OCI-LY3 (cell line): ENCODE measurements at regions not wholly inside any gene's neighbourhood (a gene's known extent, or its start where the extent isn't known, plus 50 kb on each side); places are given as distances from the start of the nearest gene placed in this dataset.

Experiments
- H2AFZ ChIP-seq: fragments of 200-600, 300-600 bp; shearing (Covaris generic); 2 replicates; pipeline ENCODE4 v1.6.0; 2014; ENCODE audit warnings: antibody characterized with exemption, low read depth, low read length
- H3K27ac ChIP-seq: fragments of 200-600, 300-600 bp; sonication (generic); 2 replicates; pipeline ENCODE4 v1.5.1; 2014; ENCODE audit warnings: mild to moderate bottlenecking, low read length, moderate library complexity, mixed read lengths
- H3K27me3 ChIP-seq: fragments of 200-600, 300-600 bp; sonication (generic); 2 replicates; pipeline ENCODE4 v1.6.1; 2014; ENCODE audit warnings: low read depth, low read length, mixed read lengths
- H3K36me3 ChIP-seq: fragments of 200-600, 300-600 bp; sonication (generic); replicated peaks from 2 replicates; pipeline ENCODE3; 2014; ENCODE audit warnings: low read depth, low read length, mixed read lengths
- H3K4me1 ChIP-seq: fragments of 300-600, 200-600 bp; sonication (generic); 2 replicates; pipeline ENCODE4 v1.6.1; 2014; ENCODE audit warnings: low read length, mixed read lengths
- H3K4me2 ChIP-seq: fragments of 200-600, 300-600 bp; sonication (generic); 2 replicates; pipeline ENCODE4 v1.6.1; 2014; ENCODE audit warnings: low read length, mixed read lengths
- H3K4me3 ChIP-seq: fragments of 300-600, 200-600 bp; sonication (generic); 2 replicates; pipeline ENCODE4 v1.5.1; 2014; ENCODE audit warnings: antibody characterized with exemption, mild to moderate bottlenecking, low read length, moderate library complexity
- H3K79me2 ChIP-seq: fragments of 300-600, 200-600 bp; shearing (Covaris generic); 2 replicates; pipeline ENCODE4 v1.6.1; 2014; ENCODE audit warnings: mild to moderate bottlenecking, low read length, mixed read lengths
- H3K9ac ChIP-seq: fragments of 300-600, 200-600 bp; shearing (Covaris generic); 2 replicates; pipeline ENCODE4 v1.6.0; 2014; ENCODE audit warnings: mild to moderate bottlenecking, low read length, moderate library complexity
- H3K9me3 ChIP-seq: fragments of 200-600, 300-600 bp; shearing (Covaris generic); 2 replicates; pipeline ENCODE4 v1.6.1; 2014; ENCODE audit warnings: low read length, mixed read lengths; ENCODE audit not compliant: insufficient read depth
- H4K20me1 ChIP-seq: fragments of 200-600, 300-600 bp; sonication (generic); 2 replicates; pipeline ENCODE4 v1.6.1; 2016; ENCODE audit warnings: low read length, mixed read lengths; ENCODE audit not compliant: insufficient read depth
- CTCF ChIP-seq: fragments of 200-600, 300-600 bp; sonication (generic); IDR thresholded peaks from 2 replicates; pipeline ENCODE4 v1.5.1; 2014; ENCODE audit warnings: antibody characterized with exemption, low read length, low read depth
- EZH2phosphoT487 ChIP-seq: fragments of 200-600 bp; shearing (Covaris generic); IDR thresholded peaks from 2 replicates; pipeline ENCODE4 v1.6.1; 2018; ENCODE audit warnings: antibody characterized with exemption, mixed run types, low read depth

- TF ChIP-seq EZH2phosphoT487 = no peak
- no peak for TF ChIP-seq CTCF
- Histone ChIP-seq H3K27me3 (no peaks in the 10 kb centered on the region), H3K4me2 (no peak overlapping the region), H4K20me1 (no peaks in the 10 kb centered on the region), H3K79me2 (no peaks in the 10 kb centered on the region), H3K4me1 (no peaks in the 10 kb centered on the region), H3K27ac (no peak overlapping the region), H3K4me3 (no peak overlapping the region), H3K36me3 (peaks cover 3% of the 10 kb centered on the region), H3K9me3 (peaks cover 12% of the 10 kb centered on the region), H3K9ac (no peak overlapping the region), H2AFZ (no peak overlapping the region)
Observed at GRCh38 chr2:66111706-66112105, 323.2 kb upstream of the MEIS1 start.

- no peak overlapping the region for H2AFZ ChIP-seq
- peaks cover 12% of the 10 kb centered on the region for H3K9me3 ChIP-seq
- H3K79me2 ChIP-seq = no peaks in the 10 kb centered on the region
- no peak overlapping the region for H3K27ac ChIP-seq
- H3K9ac ChIP-seq = no peak overlapping the region
- peaks cover 3% of the 10 kb centered on the region for H3K36me3 ChIP-seq
- no peaks in the 10 kb centered on the region for H3K4me1 ChIP-seq
- H3K27me3 ChIP-seq = no peaks in the 10 kb centered on the region
- H3K4me2 ChIP-seq = no peak overlapping the region
- TF ChIP-seq EZH2phosphoT487 (no peak), CTCF (no peak)
- no peaks in the 10 kb centered on the region for H4K20me1 ChIP-seq
- H3K4me3 ChIP-seq = no peak overlapping the region
Observed at GRCh38 chr2:66110608-66111007, 324.3 kb upstream of the MEIS1 start.

GRCh38 chr2:66110086-66110485 lies 324.8 kb upstream of the MEIS1 start:
- no peak for TF ChIP-seq CTCF
- no peak for TF ChIP-seq EZH2phosphoT487
- no peak overlapping the region for H2AFZ ChIP-seq

GRCh38 chr2:66109419-66109818 lies 325.5 kb upstream of the MEIS1 start:
- TF ChIP-seq CTCF (no peak), EZH2phosphoT487 (no peak)
- Histone ChIP-seq H3K27ac (no peak overlapping the region), H3K79me2 (no peaks in the 10 kb centered on the region), H3K9ac (no peak overlapping the region), H3K9me3 (peaks cover 12% of the 10 kb centered on the region), H2AFZ (no peak overlapping the region), H3K4me3 (no peak overlapping the region), H3K4me2 (no peak overlapping the region), H3K4me1 (no peaks in the 10 kb centered on the region), H3K27me3 (no peaks in the 10 kb centered on the region), H4K20me1 (no peaks in the 10 kb centered on the region), H3K36me3 (peaks cover 3% of the 10 kb centered on the region)

More at GRCh38 chr2:66110086-66110485, 324.8 kb upstream of the MEIS1 start:
- Histone ChIP-seq H3K27ac (no peak overlapping the region), H3K4me1 (no peaks in the 10 kb centered on the region), H3K9me3 (peaks cover 12% of the 10 kb centered on the region), H3K36me3 (peaks cover 3% of the 10 kb centered on the region), H3K9ac (no peak overlapping the region), H3K27me3 (no peaks in the 10 kb centered on the region), H3K79me2 (no peaks in the 10 kb centered on the region), H3K4me2 (no peak overlapping the region), H4K20me1 (no peaks in the 10 kb centered on the region), H3K4me3 (no peak overlapping the region)
